Heart right ventricle (tissue), 16 donors: ENCODE measurements at regions not wholly inside any gene's neighbourhood (a gene's known extent, or its start where the extent isn't known, plus 50 kb on each side); places are given as distances from the start of the nearest gene placed in this dataset.

ENCODE experiments used
- ATAC-seq, 8 donors: fragments of 200-7000 bp; cut with Tn5 transposase; one replicate each; pipeline ENCODE4 v1.9.1; 2020; ENCODE audit warnings: mild to moderate bottlenecking in 8 of 8, moderate library complexity in 8 of 8, moderate number of reproducible peaks in 1 of 8
- DNase-seq, 2 donors: peaks; one replicate each; pipeline ENCODE4 v3.0.0-alpha.2; 2020
- H3K27ac ChIP-seq, 10 donors: fragments of 200-600 bp; sonication (generic) in 2 of 10; one replicate each; pipeline versions ENCODE4 v1.5.0 to v1.8.0; 2020 to 2022; ENCODE audit warnings: mild to moderate bottlenecking in 3 of 10
- H3K27me3 ChIP-seq, 7 donors: fragments of 200-600 bp; one replicate each; pipeline ENCODE4 v1.8.0; 2021 to 2022; ENCODE audit warnings: mild to moderate bottlenecking in 2 of 7
- H3K36me3 ChIP-seq, 9 donors: fragments of 200-600 bp; sonication (generic) in 1 of 9; one replicate each; pipeline versions ENCODE4 v1.5.0 to v1.8.0; 2020 to 2022; ENCODE audit warnings: mild to moderate bottlenecking in 2 of 9
- H3K4me1 ChIP-seq, 9 donors: fragments of 200-600 bp; sonication (generic) in 1 of 9; one replicate each; pipeline versions ENCODE4 v1.5.0 to v1.8.0; 2020 to 2022; ENCODE audit warnings: mild to moderate bottlenecking in 4 of 9
- H3K4me3 ChIP-seq, 10 donors: fragments of 200-600 bp; sonication (generic) in 2 of 10; one replicate each; pipeline versions ENCODE4 v1.5.0 to v1.8.0; 2020 to 2022; ENCODE audit warnings: mild to moderate bottlenecking in 7 of 10, moderate library complexity in 2 of 10
- H3K9me3 ChIP-seq, 11 donors: fragments of 200-600 bp in 10 of 11; sonication (generic) in 2 of 11; one replicate each; pipeline versions ENCODE4 v1.5.0 to v1.8.0; 2013 to 2022; ENCODE audit warnings: mild to moderate bottlenecking in 2 of 11, control low read depth in 1 of 11, moderate library complexity in 1 of 11
- CTCF ChIP-seq, 9 donors: fragments of 200-600 bp; sonication (generic) in 2 of 9; IDR thresholded peaks; one replicate each; pipeline versions ENCODE4 v1.5.0 to v1.8.0; 2021 to 2022; ENCODE audit warnings: antibody characterized with exemption in 9 of 9, mild to moderate bottlenecking in 5 of 9, moderate library complexity in 1 of 9
- WGBS, 2 donors: extraction: QIAGEN DNeasy Blood & Tissue Kit; methylation state at CpG; one replicate each; pipeline ENCODE4 v1.1.7; 2013; ENCODE audit warnings: inconsistent platforms in 1 of 2; 5-methylcytosine and 5-hydroxymethylcytosine counted together
- intact Hi-C, 10 donors: fragments of 100-400 bp; cut with DNase I; formaldehyde crosslinking; loops; one replicate each; pipeline versions ENCODE4 v1.11.1 to v1.14.2; 2022
- donor health status: Arrhythmogenic right ventricular cardiomyopathy.
- donor health status: ischemic (EF 13 %, LVEDD 7.1; RV severe dilation, severe dysfunction).
- donor health status: healthy with polysubstance abuse.
- donor health status: DM: no; HTN: yes; CAD: no.
- donor health status: DM: no; HTN: no; CAD: no.
- donor health status: ischemic (EF 25% LVEDD 6.9; RV normal size, moderate dysfunction).
- donor health status: ischemic (EF 25% LVEDD 5.7; RV mildly dilated, moderate dysfunction).
- donor health status: healthy.
- donor health status: DM: yes; HTN: yes; CAD: no.
- donor health status: Ischemic cardiomyopathy.
- donor health status: ischemic (EF 35%, LVEDD 5.7; RV mildly dilated, moderate dysfunction).
- donor health status: nonischemic (EF 11% LVEDD 7.7; RV severe dilation, severe dysfunction).
- donor health status: DM: yes; HTN: yes; CAD: no.
- donor health status: PGD.
- donor health status: ischemic (EF 29% LVEDD 5.4; RV normal size, mild dysfunction).
- donor health status: nonischemic (EF 23%, LVEDD 6.1; RV moderate dilation, normal function).

- TF ChIP-seq CTCF (IDR thresholded peaks at IDR 0.05) = no peak
- no peak overlapping the region for H3K4me3 ChIP-seq
- WGBS, 2 donors = 89 to 95% methylated on average over 3 of the region's 3 CpGs
- ATAC-seq (no peak), DNase-seq (no peak)
- peaks cover 0 to 3% (median 0%) of the 10 kb centered on the region in 11 donors for H3K9me3 ChIP-seq
- no peaks in the 10 kb centered on the region for H3K4me1 ChIP-seq
- intact Hi-C loops = no loop called here
- no peak overlapping the region for H3K27ac ChIP-seq
- H3K36me3 ChIP-seq = no peaks in the 10 kb centered on the region
- H3K27me3 ChIP-seq = peaks cover 0 to 6% (median 0%) of the 10 kb centered on the region in 7 donors
These were observed 287.7 kb downstream of the CMPK2 start for GRCh38 chr2:6577960-6578359.

- ATAC-seq (no peak), DNase-seq (no peak)
- peaks cover 0 to 6% (median 0%) of the 10 kb centered on the region in 7 donors for H3K27me3 ChIP-seq
- 72 to 73% methylated on average over 4 of the region's 4 CpGs for WGBS, 2 donors
- H3K9me3 ChIP-seq = peaks cover 0 to 3% (median 0%) of the 10 kb centered on the region in 11 donors
- H3K27ac ChIP-seq = no peak overlapping the region
- H3K4me3 ChIP-seq = no peak overlapping the region
- H3K36me3 ChIP-seq = no peaks in the 10 kb centered on the region
- intact Hi-C loops = no loop called here
- no peaks in the 10 kb centered on the region for H3K4me1 ChIP-seq
- no peak for TF ChIP-seq CTCF (IDR thresholded peaks at IDR 0.05)
These were observed 287.3 kb downstream of the CMPK2 start for GRCh38 chr2:6578416-6578815.

- DNase-seq = no peak
- H3K36me3 ChIP-seq = no peaks in the 10 kb centered on the region
- no peak overlapping the region for H3K4me3 ChIP-seq
- no peaks in the 10 kb centered on the region for H3K4me1 ChIP-seq
- no peak for TF ChIP-seq CTCF (IDR thresholded peaks at IDR 0.05)
- intact Hi-C loops = no loop called here
- peaks cover 0 to 6% (median 0%) of the 10 kb centered on the region in 7 donors for H3K27me3 ChIP-seq
- ATAC-seq = no peak
- no peak overlapping the region for H3K27ac ChIP-seq
- H3K9me3 ChIP-seq = peaks cover 0 to 3% (median 0%) of the 10 kb centered on the region in 11 donors
These were observed 286.4 kb downstream of the CMPK2 start for GRCh38 chr2:6579281-6579680.

- H3K27ac ChIP-seq = no peak overlapping the region
- H3K27me3 ChIP-seq = peaks cover 0 to 6% (median 0%) of the 10 kb centered on the region in 7 donors
- TF ChIP-seq CTCF (IDR thresholded peaks at IDR 0.05) = no peak
- H3K9me3 ChIP-seq = peaks cover 0 to 3% (median 0%) of the 10 kb centered on the region in 11 donors
- no peaks in the 10 kb centered on the region for H3K4me1 ChIP-seq
- ATAC-seq = no peak
- no peaks in the 10 kb centered on the region for H3K36me3 ChIP-seq
- 76 to 77% methylated on average over 4 of the region's 4 CpGs for WGBS, 2 donors
- intact Hi-C loops = no loop called here
- H3K4me3 ChIP-seq = no peak overlapping the region
- DNase-seq = no peak
These were observed 284.7 kb downstream of the CMPK2 start for GRCh38 chr2:6580982-6581381.
